ENCODE measurements at regions not wholly inside any gene's neighbourhood (a gene's known extent, or its start where the extent isn't known, plus 50 kb on each side); places are given as distances from the start of the nearest gene placed in this dataset.

DNA sequence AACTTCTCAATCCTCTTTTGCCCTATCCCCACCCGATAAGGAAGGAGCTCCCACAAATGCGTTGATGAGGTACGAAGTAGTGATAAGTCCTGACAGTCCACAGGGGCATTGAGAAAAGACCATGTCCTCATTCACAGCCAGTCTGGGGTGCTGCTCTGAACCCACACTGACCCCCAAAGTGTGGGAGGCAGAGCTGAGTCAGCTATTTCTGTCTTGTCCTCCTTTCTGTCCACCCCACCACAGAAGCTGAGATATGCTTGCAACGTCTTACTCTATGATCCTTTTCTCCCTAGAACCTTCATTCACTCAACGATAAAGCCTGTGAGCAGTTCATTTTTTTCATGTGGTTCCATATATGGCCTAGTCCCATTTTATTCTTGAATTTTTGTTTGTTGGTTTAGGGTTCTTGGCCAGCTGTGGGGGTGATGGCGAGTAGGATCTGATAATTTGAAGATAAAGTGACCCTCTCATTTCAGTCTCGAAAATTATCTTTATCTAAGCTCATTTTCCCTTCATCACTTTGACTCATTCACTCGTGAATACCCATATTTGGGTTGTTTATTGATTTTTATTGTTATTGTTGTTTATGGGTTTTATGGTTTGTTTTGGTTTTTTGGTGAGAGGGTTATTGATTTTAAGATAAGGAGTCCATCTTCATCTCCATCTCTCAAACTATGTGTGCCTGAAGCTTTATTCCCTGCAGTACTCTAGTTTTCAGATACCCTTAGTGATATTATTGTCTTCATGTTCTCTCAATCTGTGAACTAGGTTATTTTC is 58.5 kb upstream of the ZNF366 start:
- Histone ChIP-seq H3K27ac (ENCODE audit: low read depth) (no peak overlapping the region), H3K9me2 (ENCODE audit: insufficient read depth) (no peaks in the 10 kb centered on the region), H4K20me1 (replicated peaks; ENCODE audit: insufficient read depth) (no peaks in the 10 kb centered on the region), H3K27me3 (ENCODE audit: insufficient read depth) (no peaks in the 10 kb centered on the region), H3K4me1 (ENCODE audit: insufficient read depth) (peaks cover 9% of the 10 kb centered on the region), H3K4me3 (no peak overlapping the region), H3K36me3 (ENCODE audit: insufficient read depth) (no peaks in the 10 kb centered on the region), H2AFZ (no peak overlapping the region), H3F3A (replicated peaks; ENCODE audit: low read depth) (no peaks in the 10 kb centered on the region), H3K79me2 (replicated peaks; ENCODE audit: insufficient read depth) (no peaks in the 10 kb centered on the region), H3K4me2 (no peak overlapping the region)
- H3K36me3 Mint-ChIP-seq (ENCODE audit: low read depth), result no peaks in the 10 kb centered on the region
- no peak for ATAC-seq
- H3K4me1 Mint-ChIP-seq, result peaks cover 14% of the 10 kb centered on the region
- H3K9me3 Mint-ChIP-seq, result peaks cover 5% of the 10 kb centered on the region
- no peak overlapping the region for H3K27ac Mint-ChIP-seq
- H3K4me3 Mint-ChIP-seq, result no peak overlapping the region
- H3K27me3 Mint-ChIP-seq (ENCODE audit: insufficient read depth, low read depth, poor library complexity), result no peaks in the 10 kb centered on the region
- DNase-seq (ENCODE audit: low spot score), result no peak
- TF ChIP-seq CREB1 (CRISPR knock-in tag; IDR thresholded peaks at IDR 0.05; ENCODE audit: low read depth), result no peak
- TF ChIP-seq ZNF331 (CRISPR knock-in tag; IDR thresholded peaks at IDR 0.05; ENCODE audit: low read depth), result no peak
- TF ChIP-seq CTCF (conservative IDR thresholded peaks at IDR 0.05; ENCODE audit: low read depth in 2 of 2), result no peak
- no peak for TF ChIP-seq JUNB (IDR thresholded peaks at IDR 0.05; ENCODE audit: unreplicated experiment)
- TF ChIP-seq POLR2AphosphoS5 (IDR thresholded peaks at IDR 0.05; ENCODE audit: low read depth), result no peak

DNA sequence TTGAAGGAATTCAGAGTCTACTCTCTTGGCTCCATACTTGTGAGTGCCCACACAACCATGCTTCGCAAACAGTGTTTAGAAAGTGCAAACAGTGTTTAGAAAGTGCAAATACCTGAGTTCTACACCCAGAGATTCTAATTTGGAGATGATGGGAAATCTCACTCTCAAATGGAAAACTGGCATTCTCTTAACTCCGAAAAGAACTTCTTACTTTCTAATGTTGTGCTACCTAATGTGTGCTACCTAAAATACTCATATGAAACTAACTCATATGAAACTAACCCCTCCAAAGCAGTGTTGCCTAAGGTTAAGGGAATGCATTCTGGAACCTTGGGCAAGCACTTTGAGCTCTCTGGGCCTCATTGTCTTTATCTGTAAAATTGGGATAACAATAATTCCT is 55.5 kb upstream of the ZNF366 start:
- ATAC-seq (no peak), DNase-seq (ENCODE audit: low spot score) (no peak)
- Histone ChIP-seq H4K20me1 (replicated peaks; ENCODE audit: insufficient read depth) (no peaks in the 10 kb centered on the region), H2AFZ (no peak overlapping the region), H3K9me2 (ENCODE audit: insufficient read depth) (no peaks in the 10 kb centered on the region), H3K27ac (ENCODE audit: low read depth) (no peak overlapping the region), H3K27me3 (ENCODE audit: insufficient read depth) (no peaks in the 10 kb centered on the region), H3K4me1 (ENCODE audit: insufficient read depth) (peaks cover 22% of the 10 kb centered on the region), H3K4me3 (no peak overlapping the region), H3K36me3 (ENCODE audit: insufficient read depth) (no peaks in the 10 kb centered on the region), H3F3A (replicated peaks; ENCODE audit: low read depth) (no peaks in the 10 kb centered on the region), H3K79me2 (replicated peaks; ENCODE audit: insufficient read depth) (no peaks in the 10 kb centered on the region), H3K4me2 (no peak overlapping the region)
- no peak for TF ChIP-seq EZH2 (IDR thresholded peaks at IDR 0.05; ENCODE audit: low read depth, unreplicated experiment)
- no peak overlapping the region for H3K4me3 Mint-ChIP-seq
- no peak overlapping the region for H3K27ac Mint-ChIP-seq
- H3K36me3 Mint-ChIP-seq (ENCODE audit: low read depth), result no peaks in the 10 kb centered on the region
- H3K27me3 Mint-ChIP-seq (ENCODE audit: insufficient read depth, low read depth, poor library complexity), result no peaks in the 10 kb centered on the region
- peaks cover 36% of the 10 kb centered on the region for H3K4me1 Mint-ChIP-seq
- peaks cover 5% of the 10 kb centered on the region for H3K9me3 Mint-ChIP-seq

DNA sequence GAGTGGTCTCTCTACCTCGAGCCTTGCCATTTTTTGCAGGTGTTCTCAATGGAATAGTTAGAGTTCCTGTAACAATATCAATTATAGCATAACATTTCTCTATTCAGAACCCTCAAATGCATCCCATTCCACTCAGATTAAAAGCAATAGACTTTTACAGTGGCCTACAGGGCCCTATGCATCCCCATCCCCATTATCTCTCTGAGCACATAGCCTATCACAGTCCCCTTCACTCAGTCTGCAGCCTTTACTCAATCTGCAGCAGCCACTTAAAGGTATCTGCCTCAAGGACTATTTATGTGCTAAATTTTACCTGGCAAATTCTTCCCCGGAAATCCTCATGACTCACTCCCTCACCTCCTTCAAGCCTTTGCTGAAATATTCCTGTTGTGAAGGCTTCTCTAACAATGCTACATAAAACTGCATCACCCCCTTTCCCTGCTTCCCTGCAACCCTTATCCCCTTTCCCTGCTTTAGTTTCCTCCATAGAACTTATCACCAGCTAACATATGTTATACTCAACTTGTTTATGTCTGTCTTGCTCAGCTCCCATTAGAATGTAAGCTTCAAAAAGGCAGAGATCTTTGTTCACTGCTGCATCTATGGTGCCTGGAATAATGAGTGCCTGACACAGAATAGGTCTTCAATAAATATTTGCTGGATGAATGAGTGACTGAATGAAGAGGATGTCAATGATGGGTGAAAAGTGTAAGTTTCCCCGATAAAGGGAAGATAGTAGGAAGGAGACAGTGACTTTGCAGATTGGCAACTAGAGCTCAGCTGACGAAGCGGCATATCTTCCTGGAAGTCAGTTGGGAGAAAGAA is 54.1 kb upstream of the ZNF366 start:
- Mint-ChIP-seq H3K27ac (no peak overlapping the region), H3K36me3 (ENCODE audit: low read depth) (no peaks in the 10 kb centered on the region; the same call in 2 of the 3 replicates)
- TF ChIP-seq EZH2 (IDR thresholded peaks at IDR 0.05; ENCODE audit: low read depth, unreplicated experiment), result no peak
- TF ChIP-seq JUNB (IDR thresholded peaks at IDR 0.05; ENCODE audit: unreplicated experiment), result no peak
- TF ChIP-seq REST (IDR thresholded peaks at IDR 0.05; ENCODE audit: unreplicated experiment), result no peak
- TF ChIP-seq ZNF331 (CRISPR knock-in tag; IDR thresholded peaks at IDR 0.05; ENCODE audit: low read depth), result no peak
- no peak for TF ChIP-seq POLR2AphosphoS5 (IDR thresholded peaks at IDR 0.05; ENCODE audit: low read depth)
- TF ChIP-seq NANOG (IDR thresholded peaks at IDR 0.05; ENCODE audit: borderline replicate concordance), result no peak

More for the DNA sequence above, 54.1 kb upstream of the ZNF366 start:
- H3K36me3 ChIP-seq (ENCODE audit: insufficient read depth), result no peaks in the 10 kb centered on the region
- ATAC-seq (no peak), DNase-seq (ENCODE audit: low spot score) (peak; percentile 19)
- no peaks in the 10 kb centered on the region for H3K9me2 ChIP-seq (ENCODE audit: insufficient read depth)
- no peaks in the 10 kb centered on the region for H3F3A ChIP-seq (replicated peaks; ENCODE audit: low read depth)
- Mint-ChIP-seq H3K4me3 (no peak overlapping the region), H3K4me1 (peaks cover 43% of the 10 kb centered on the region), H3K27me3 (ENCODE audit: insufficient read depth, low read depth, poor library complexity) (peaks cover 3% of the 10 kb centered on the region), H3K9me3 (peaks cover 5% of the 10 kb centered on the region)
- peak overlapping the region; percentile 40; the same call in 1 of the 2 replicates for H2AFZ ChIP-seq
- no peak overlapping the region for H3K4me3 ChIP-seq
- 0 out of 2 replicates have a peak overlapping the region, but pooled peaks have one; percentile 24 for H3K27ac ChIP-seq (ENCODE audit: low read depth)
- no peaks in the 10 kb centered on the region for H3K79me2 ChIP-seq (replicated peaks; ENCODE audit: insufficient read depth)
- H3K4me1 ChIP-seq (ENCODE audit: insufficient read depth), result peaks cover 22% of the 10 kb centered on the region
- H3K27me3 ChIP-seq (ENCODE audit: insufficient read depth), result no peaks in the 10 kb centered on the region
- H3K4me2 ChIP-seq, result peak overlapping the region; percentile 14
- H4K20me1 ChIP-seq (replicated peaks; ENCODE audit: insufficient read depth), result no peaks in the 10 kb centered on the region
